ENCODE measurements at regions not wholly inside any gene's neighbourhood (a gene's known extent, or its start where the extent isn't known, plus 50 kb on each side); places are given as distances from the start of the nearest gene placed in this dataset.

DNA sequence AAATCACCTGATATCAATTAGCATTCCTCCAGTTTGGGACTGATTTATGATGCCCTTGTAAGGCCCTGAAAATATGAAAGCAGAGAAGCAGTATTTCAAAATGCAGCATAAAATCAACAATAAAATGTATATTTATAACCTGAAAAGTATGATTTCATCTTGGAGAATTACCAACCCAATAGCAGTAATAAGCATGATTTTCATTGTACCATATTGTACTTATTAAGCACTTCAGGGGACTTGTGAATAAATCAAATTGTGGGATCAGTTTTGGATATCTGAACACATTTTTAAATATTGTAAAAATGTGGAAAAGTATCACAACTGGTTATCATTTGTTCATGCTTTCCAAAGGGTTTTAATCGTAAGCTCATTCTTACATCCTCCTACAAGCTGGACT is 250.8 kb downstream of the DMRT2 start:
- TF ChIP-seq EZH2 (IDR thresholded peaks at IDR 0.05) (no peak), CEBPB (IDR thresholded peaks at IDR 0.05; ENCODE audit: low read depth) (no peak), EGR1 (IDR thresholded peaks at IDR 0.05; ENCODE audit: low read depth) (no peak), CTCF (IDR thresholded peaks at IDR 0.05 in 2 of 3, conservative IDR thresholded peaks at IDR 0.05 in 1 of 3; ENCODE audit: borderline replicate concordance in 1 of 3, insufficient read depth in 1 of 3, low read depth in 2 of 3, low read length in 2 of 3) (no peak), ZNF274 (IDR thresholded peaks at IDR 0.05; ENCODE audit: low read depth, low read length) (no peak), JUND (IDR thresholded peaks at IDR 0.05) (no peak)

All from HCT116 (cell line).